DOHH2 (cell line): ENCODE measurements at regions not wholly inside any gene's neighbourhood (a gene's known extent, or its start where the extent isn't known, plus 50 kb on each side); places are given as distances from the start of the nearest gene placed in this dataset.

ENCODE experiments used
- EZH2phosphoT487 ChIP-seq: fragments of 200-600 bp; sonication (generic); IDR thresholded peaks from 2 replicates; pipeline ENCODE4 v1.6.1; 2017; ENCODE audit warnings: borderline replicate concordance, mild to moderate bottlenecking, antibody characterized with exemption, low read length, moderate library complexity, mixed read lengths
- TF ChIP-seq, protein P1 (sequence below): fragments of 200-600 bp; sonication (generic); IDR thresholded peaks from one replicate; pipeline ENCODE4 v1.5.1; 2014; ENCODE audit warnings: antibody characterized with exemption, mild to moderate bottlenecking, low read depth, low read length; ENCODE audit not compliant: poor library complexity, severe bottlenecking

DNA sequence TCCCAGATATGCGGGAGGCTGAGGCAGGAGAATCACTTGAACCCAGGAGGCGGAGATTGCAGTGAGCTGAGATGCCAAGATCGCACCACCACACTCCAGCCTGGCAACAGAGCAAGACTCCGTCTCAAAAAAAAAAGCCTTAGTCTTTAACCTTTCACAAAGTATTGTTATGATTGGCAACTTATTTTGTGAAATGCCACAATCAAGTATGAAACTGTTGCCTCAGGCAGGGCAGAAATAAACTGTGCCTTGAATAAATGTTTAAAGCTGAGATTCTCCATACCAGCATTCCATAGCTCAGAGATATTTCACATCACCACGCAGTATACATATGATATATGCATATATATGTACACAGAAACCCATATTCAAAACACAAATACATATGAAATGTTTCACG is 120.1 kb upstream of the CCDC28A start:
- TF ChIP-seq, protein P1, sequence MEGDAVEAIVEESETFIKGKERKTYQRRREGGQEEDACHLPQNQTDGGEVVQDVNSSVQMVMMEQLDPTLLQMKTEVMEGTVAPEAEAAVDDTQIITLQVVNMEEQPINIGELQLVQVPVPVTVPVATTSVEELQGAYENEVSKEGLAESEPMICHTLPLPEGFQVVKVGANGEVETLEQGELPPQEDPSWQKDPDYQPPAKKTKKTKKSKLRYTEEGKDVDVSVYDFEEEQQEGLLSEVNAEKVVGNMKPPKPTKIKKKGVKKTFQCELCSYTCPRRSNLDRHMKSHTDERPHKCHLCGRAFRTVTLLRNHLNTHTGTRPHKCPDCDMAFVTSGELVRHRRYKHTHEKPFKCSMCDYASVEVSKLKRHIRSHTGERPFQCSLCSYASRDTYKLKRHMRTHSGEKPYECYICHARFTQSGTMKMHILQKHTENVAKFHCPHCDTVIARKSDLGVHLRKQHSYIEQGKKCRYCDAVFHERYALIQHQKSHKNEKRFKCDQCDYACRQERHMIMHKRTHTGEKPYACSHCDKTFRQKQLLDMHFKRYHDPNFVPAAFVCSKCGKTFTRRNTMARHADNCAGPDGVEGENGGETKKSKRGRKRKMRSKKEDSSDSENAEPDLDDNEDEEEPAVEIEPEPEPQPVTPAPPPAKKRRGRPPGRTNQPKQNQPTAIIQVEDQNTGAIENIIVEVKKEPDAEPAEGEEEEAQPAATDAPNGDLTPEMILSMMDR, result no peak
- TF ChIP-seq EZH2phosphoT487, result no peak
